Caki2 (cell line): ENCODE measurements at regions not wholly inside any gene's neighbourhood (a gene's known extent, or its start where the extent isn't known, plus 50 kb on each side); places are given as distances from the start of the nearest gene placed in this dataset.
"Not testable (repeated sequence)": the region's sequence is repeated elsewhere in the genome, so short reads cannot be mapped to it uniquely, and the experiment has no call there.

Experiments
- DNase-seq: peaks from one replicate; pipeline ENCODE4 v3.0.0-alpha.2; 2015; ENCODE audit warnings: low read depth
- in situ Hi-C: cut with HindIII; loops from 2 replicates; pipeline ENCODE4 v1.10.0; 2016; ENCODE audit warnings: low sequenced_read_pairs, low pct_unique_long_range_greater_than_20kb, mixed read lengths

- DNase-seq: no peak
- in situ Hi-C loops: no loop called here
Observed at GRCh38 chrX:130543603-130544325, 142.0 kb downstream of the RBMX2 start.

DNA sequence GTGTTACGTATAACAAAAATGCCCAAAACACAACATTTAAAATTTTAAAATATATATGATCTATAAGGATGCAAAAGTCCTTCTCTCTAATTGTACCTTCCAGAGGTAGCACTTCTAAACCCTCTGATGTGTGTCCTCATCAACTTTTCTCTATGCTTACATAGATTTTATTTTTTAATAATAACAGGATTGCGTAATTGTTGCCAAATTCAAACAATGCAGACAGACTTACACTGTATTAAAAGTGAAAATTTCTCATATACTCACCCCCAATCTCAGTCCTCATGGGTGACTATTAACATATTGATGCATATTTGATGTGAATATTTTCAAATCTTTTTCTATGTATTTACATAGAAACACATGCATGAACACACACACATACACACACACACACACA lies 144.0 kb downstream of the RBMX2 start:
- no peak for DNase-seq
- in situ Hi-C loops: no loop called here

- in situ Hi-C loops: not testable (repeated sequence)
- DNase-seq: peak; percentile 16
Observed at GRCh38 chrX:130549382-130549781, 147.6 kb downstream of the RBMX2 start.

DNA sequence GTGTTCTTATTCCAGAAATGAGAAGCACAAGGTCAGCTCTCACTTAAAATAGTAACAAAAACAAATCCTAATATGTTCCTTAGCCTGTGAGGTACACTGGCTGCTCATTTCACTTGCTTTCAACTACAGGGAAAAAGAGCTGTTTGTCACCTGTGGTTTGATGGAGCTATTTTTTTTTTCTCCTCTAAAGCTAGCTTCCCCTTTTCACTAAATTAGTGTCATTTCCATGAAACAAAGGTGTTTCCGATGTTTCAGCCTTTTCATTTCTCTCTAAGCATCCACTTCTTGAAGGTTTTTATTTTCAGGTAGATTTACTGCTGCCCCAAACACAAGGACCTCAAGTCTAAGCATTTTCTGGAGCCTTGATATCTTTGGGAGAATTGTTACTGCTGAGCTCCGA lies 148.6 kb downstream of the RBMX2 start:
- in situ Hi-C loops: no loop called here
- no peak for DNase-seq

- in situ Hi-C loops: no loop called here
- peak; percentile 17 for DNase-seq
Observed at GRCh38 chrX:130552444-130553073, 150.8 kb downstream of the RBMX2 start.

GRCh38 chrX:130555341-130555740 lies 153.6 kb downstream of the RBMX2 start:
- in situ Hi-C loops: no loop called here
- DNase-seq: no peak

- no peak for DNase-seq
- in situ Hi-C loops: no loop called here
Observed at GRCh38 chrX:130555757-130556156, 154.0 kb downstream of the RBMX2 start.

DNA sequence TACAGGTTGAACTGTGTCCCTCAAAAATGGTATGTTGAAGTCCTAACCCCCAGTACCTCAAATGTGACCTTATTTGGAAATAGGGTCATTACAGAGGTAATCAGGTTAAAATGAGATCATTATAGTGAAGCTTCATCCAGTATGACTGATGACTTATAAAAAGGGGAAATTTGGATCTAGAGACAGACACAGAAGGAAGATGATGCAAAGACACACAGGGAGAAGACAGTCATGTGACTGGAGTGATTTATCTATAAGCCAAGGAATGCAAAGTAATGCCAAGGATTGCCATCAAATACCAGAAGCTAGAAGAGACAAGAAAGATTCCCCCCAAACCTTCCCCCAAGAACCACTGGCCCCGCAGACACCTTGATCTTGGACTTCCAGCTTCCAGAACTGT lies 155.2 kb downstream of the RBMX2 start:
- in situ Hi-C loops: no loop called here
- no peak for DNase-seq

DNA sequence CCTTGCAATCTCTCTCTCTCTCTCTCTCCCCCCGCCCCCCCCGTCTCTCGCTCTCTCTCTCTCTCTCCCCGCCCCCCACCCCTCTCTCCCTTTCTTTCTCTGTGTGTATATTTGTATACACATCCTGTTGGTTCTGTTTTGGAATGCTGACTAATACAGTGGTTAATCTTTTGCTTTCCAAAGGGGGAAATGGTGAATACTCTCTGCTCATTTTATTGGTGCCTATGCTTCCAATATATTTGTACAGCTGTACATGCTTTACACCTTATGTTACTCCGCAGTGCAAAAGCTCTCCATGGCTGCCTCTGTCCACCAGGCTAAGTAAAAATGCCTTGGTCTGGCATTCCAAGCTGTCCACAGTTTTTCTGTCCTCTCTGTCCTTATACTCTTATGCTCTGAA lies 158.8 kb downstream of the RBMX2 start:
- in situ Hi-C loops: no loop called here

GRCh38 chrX:130561930-130562329 lies 160.1 kb downstream of the RBMX2 start:
- in situ Hi-C loops: no loop called here
- DNase-seq: no peak

More for the DNA sequence above, 158.8 kb downstream of the RBMX2 start:
- peak; percentile 2 for DNase-seq

DNA sequence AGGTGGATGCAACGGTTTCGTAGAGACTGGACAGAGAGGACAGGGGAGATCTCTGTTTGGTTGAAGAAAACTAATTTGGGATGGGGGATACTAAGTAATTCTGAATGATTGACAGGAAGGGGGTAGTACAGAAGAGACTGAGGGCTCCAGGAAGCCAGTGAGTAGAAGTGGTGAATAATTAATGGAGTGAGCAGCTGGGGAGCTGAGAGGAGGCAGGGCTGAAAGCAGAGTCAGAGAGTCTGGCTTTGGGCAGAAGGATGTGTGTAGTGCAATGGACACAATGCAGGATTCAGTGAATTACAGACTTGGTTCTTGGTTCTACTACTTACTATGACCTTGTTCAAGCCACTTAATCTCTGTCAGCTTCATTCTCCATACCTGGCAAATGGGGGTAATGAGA lies 161.7 kb downstream of the RBMX2 start:
- in situ Hi-C loops: no loop called here
- DNase-seq: no peak

DNA sequence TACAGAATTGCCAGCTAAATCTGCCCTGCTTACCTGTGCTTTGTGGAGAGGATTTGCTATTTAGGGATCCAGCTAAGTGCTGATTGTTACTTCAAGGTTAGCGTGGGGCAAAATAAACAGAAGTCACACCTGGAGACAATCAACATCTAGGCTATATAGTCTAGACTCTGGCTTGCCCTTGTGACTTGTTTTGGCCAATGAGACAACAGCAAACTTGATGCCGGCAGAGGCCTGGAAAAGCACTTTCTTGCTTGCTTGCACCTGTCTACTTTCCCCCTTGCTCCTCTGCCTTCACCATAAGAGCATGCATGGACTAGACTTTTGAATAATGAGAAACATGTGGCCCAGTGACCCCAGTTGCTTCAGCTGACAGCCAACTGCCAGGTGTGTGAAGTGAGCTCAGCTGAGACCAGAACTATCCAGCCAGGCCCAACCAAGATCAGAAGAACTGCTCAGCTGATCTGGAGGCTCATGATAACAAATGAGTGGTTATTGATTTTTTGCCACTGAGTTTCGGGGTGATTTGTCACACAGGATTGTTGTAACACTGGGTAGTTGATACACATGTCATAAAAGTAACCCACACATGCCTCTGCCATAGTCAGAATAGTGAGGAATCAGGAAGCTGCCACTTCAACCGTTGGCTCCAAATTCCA lies 164.4 kb downstream of the RBMX2 start:
- DNase-seq: no peak
- in situ Hi-C loops: no loop called here

GRCh38 chrX:130573030-130573429 lies 171.2 kb downstream of the RBMX2 start:
- in situ Hi-C loops, DNase-seq: not testable (repeated sequence)
